ENCODE measurements at regions not wholly inside any gene's neighbourhood (a gene's known extent, or its start where the extent isn't known, plus 50 kb on each side); places are given as distances from the start of the nearest gene placed in this dataset.

- TF ChIP-seq CTCF (conservative IDR thresholded peaks at IDR 0.05; ENCODE audit: low read length) (no peak), EZH2phosphoT487 (IDR thresholded peaks at IDR 0.05; ENCODE audit: borderline replicate concordance, low read depth, low read length) (no peak)
Measured at GRCh38 chr1:239151937-239152336, 234.4 kb upstream of the CHRM3 start.

All from OCI-LY7 (cell line).